ENCODE measurements at regions not wholly inside any gene's neighbourhood (a gene's known extent, or its start where the extent isn't known, plus 50 kb on each side); places are given as distances from the start of the nearest gene placed in this dataset.

- TF ChIP-seq CTCF (IDR thresholded peaks at IDR 0.05) (no peak), POLR2A (IDR thresholded peaks at IDR 0.05) (no peak), POLR2AphosphoS5 (IDR thresholded peaks at IDR 0.05) (no peak)
These were observed 481.4 kb upstream of the SPRED2 start for GRCh38 chr2:65913813-65914212.

All from gastroesophageal sphincter (tissue), 3 donors.